Endothelial cell of umbilical vein (primary cell): ENCODE measurements at regions not wholly inside any gene's neighbourhood (a gene's known extent, or its start where the extent isn't known, plus 50 kb on each side); places are given as distances from the start of the nearest gene placed in this dataset.

ENCODE experiments used
- BruUV-seq: library from RNA; stranded (reverse); fragments of 400-500 nt; replicated peaks from 2 replicates; lab custom pipeline; 2021; lab: Mats Ljungman, UMichigan
- CTCF ChIA-PET: fragments of 300-600, 350-600 bp; sonication (Branson Sonifier 250); formaldehyde crosslinking; loops from one replicate; lab custom pipeline; 2021; ENCODE audit warnings: antibody characterized with exemption, inconsistent platforms; lab: Charles Lee
- POLR2A ChIA-PET: fragments of 300-600, 350-600 bp; sonication (Branson Sonifier 250); formaldehyde crosslinking; loops from one replicate; lab custom pipeline; 2021; ENCODE audit warnings: antibody characterized with exemption, inconsistent platforms; lab: Charles Lee
- DNase-seq: peaks from one replicate; pipeline ENCODE4 v3.0.0-alpha.2; 2011; ENCODE audit warnings: low read depth, low spot score
- FAIRE-seq: peaks from 2 replicates; lab custom pipeline; 2011; peaks lifted over from hg19 to GRCh38; lab: Jason Lieb, UNC
- H2AFZ ChIP-seq: 2 replicates; pipeline ENCODE4 v1.6.0; 2012; ENCODE audit warnings: low read depth, low read length, control low read depth, inconsistent platforms
- H3K27ac ChIP-seq: 2 replicates; pipeline ENCODE4 v1.5.1; 2011; ENCODE audit warnings: low read depth, mild to moderate bottlenecking, control low read depth, low read length, moderate library complexity; ENCODE audit not compliant: insufficient read depth
- H3K27me3 ChIP-seq, 2 experiments: 2 replicates each; pipeline versions ENCODE4 v1.6.0 to v1.6.1; 2011; ENCODE audit warnings: low read length in 2 of 2, mixed read lengths in 1 of 2; ENCODE audit not compliant: control insufficient read depth in 2 of 2, insufficient read depth in 2 of 2
- H3K36me3 ChIP-seq, 2 experiments: 2 replicates in 1 of 2; 3 replicates in 1 of 2; pipeline ENCODE4 v1.5.1; 2011; ENCODE audit warnings: low read length in 2 of 2, mild to moderate bottlenecking in 1 of 2, moderate library complexity in 1 of 2; ENCODE audit not compliant: control insufficient read depth in 2 of 2, insufficient read depth in 2 of 2; ENCODE audit errors: extremely low read depth in 1 of 2
- H3K4me1 ChIP-seq: 3 replicates; pipeline ENCODE4 v1.5.1; 2011; ENCODE audit warnings: mild to moderate bottlenecking, low read length; ENCODE audit not compliant: control insufficient read depth, insufficient read depth; ENCODE audit errors: extremely low read depth
- H3K4me2 ChIP-seq: 2 replicates; pipeline ENCODE4 v1.6.1; 2011; ENCODE audit warnings: low read length, control low read depth, mixed read lengths; ENCODE audit not compliant: insufficient read depth
- H3K4me3 ChIP-seq, 3 experiments: fragments of 200-600 bp in 1 of 3; sonication (generic), shearing (Covaris generic) in 1 of 3; replicated peaks in 1 of 3; 2 replicates each; pipeline ENCODE4 v1.5.1; 2011 to 2016; ENCODE audit warnings: control low read depth in 3 of 3, low read length in 3 of 3, mild to moderate bottlenecking in 2 of 3, inconsistent platforms in 1 of 3, low read depth in 1 of 3, moderate library complexity in 1 of 3; ENCODE audit not compliant: insufficient read depth in 1 of 3
- H3K79me2 ChIP-seq: 2 replicates; pipeline ENCODE4 v1.6.0; 2012; ENCODE audit warnings: low read length, inconsistent platforms; ENCODE audit not compliant: control insufficient read depth, insufficient read depth
- H3K9ac ChIP-seq: replicated peaks from 2 replicates; pipeline ENCODE3; 2011; ENCODE audit warnings: low read length, control low read depth; ENCODE audit not compliant: insufficient read depth; ENCODE audit errors: extremely low read depth
- H3K9me1 ChIP-seq: replicated peaks from 3 replicates; pipeline ENCODE4 v1.6.0; 2011; ENCODE audit warnings: mild to moderate bottlenecking, low read length; ENCODE audit not compliant: control insufficient read depth, insufficient read depth; ENCODE audit errors: extremely low read depth
- H3K9me3 ChIP-seq: replicated peaks from 2 replicates; pipeline ENCODE4 v1.5.1; 2012; ENCODE audit warnings: low read length, inconsistent platforms; ENCODE audit not compliant: control insufficient read depth, insufficient read depth
- H4K20me1 ChIP-seq: replicated peaks from 2 replicates; pipeline ENCODE3; 2011; ENCODE audit warnings: mild to moderate bottlenecking, low read length; ENCODE audit not compliant: control insufficient read depth, insufficient read depth; ENCODE audit errors: extremely low read depth
- CTCF ChIP-seq, 2 donors: IDR thresholded peaks; 1 replicate in 1 of 2; 2 replicates in 1 of 2; pipeline ENCODE4 v1.5.1; 2011; ENCODE audit warnings: low read length in 2 of 2, mild to moderate bottlenecking in 2 of 2, moderate library complexity in 2 of 2, control low read depth in 1 of 2, inconsistent platforms in 1 of 2, low read depth in 1 of 2; ENCODE audit not compliant: insufficient read depth in 1 of 2; ENCODE audit errors: extremely low read depth in 1 of 2
- EZH2 ChIP-seq: IDR thresholded peaks from 2 replicates; pipeline ENCODE4 v1.6.1; 2012; ENCODE audit warnings: borderline replicate concordance, low read depth, mild to moderate bottlenecking, moderate library complexity, low read length, inconsistent platforms; ENCODE audit not compliant: severe bottlenecking
- FOS ChIP-seq: IDR thresholded peaks from 2 replicates; pipeline ENCODE4 v1.6.1; 2011; ENCODE audit warnings: mild to moderate bottlenecking, low read length, moderate library complexity, borderline replicate concordance; ENCODE audit not compliant: insufficient read depth
- GATA2 ChIP-seq: IDR thresholded peaks from 2 replicates; pipeline ENCODE4 v1.7.0; 2011; ENCODE audit warnings: low read depth, mild to moderate bottlenecking, moderate library complexity, mixed read lengths, low read length; ENCODE audit not compliant: insufficient read length, insufficient read depth
- JUN ChIP-seq: IDR thresholded peaks from 2 replicates; pipeline ENCODE4 v1.6.1; 2011; ENCODE audit warnings: borderline replicate concordance, low read depth; ENCODE audit not compliant: insufficient read length, insufficient read depth
- MAX ChIP-seq: IDR thresholded peaks from 2 replicates; pipeline ENCODE4 v1.6.1; 2011; ENCODE audit not compliant: insufficient read depth, insufficient read length
- MYC ChIP-seq: IDR thresholded peaks from one replicate; pipeline ENCODE4 v1.6.1; 2011; ENCODE audit warnings: mild to moderate bottlenecking, low read depth, low read length
- POLR2A ChIP-seq: IDR thresholded peaks from 2 replicates; pipeline ENCODE4 v1.6.1; 2012; ENCODE audit warnings: low read depth, mild to moderate bottlenecking, control low read depth, low read length
- POLR2AphosphoS5 ChIP-seq: IDR thresholded peaks from 2 replicates; pipeline ENCODE4 v1.6.1; 2012; ENCODE audit warnings: low read depth, mild to moderate bottlenecking, control low read depth, low read length, moderate library complexity; ENCODE audit not compliant: insufficient read depth
- dilution Hi-C: fragments of 300-500 bp; cut with MboI; formaldehyde crosslinking; loops from one replicate; pipeline ENCODE4 v1.15.0; 2019; ENCODE audit warnings: low sequenced_read_pairs; ENCODE audit not compliant: extremely low pct_ligation_motif_present
- intact Hi-C: fragments of 100-400 bp; cut with micrococcal nuclease; formaldehyde crosslinking; loops from one replicate; pipeline ENCODE4 v1.10.0; 2022

- FAIRE-seq: peak; percentile 46
Observed at GRCh38 chr18:56291294-56291693, 347.1 kb downstream of the TXNL1 start.

More at GRCh38 chr18:56291294-56291693, 347.1 kb downstream of the TXNL1 start:
- dilution Hi-C loops: no loop called here
- Histone ChIP-seq H2AFZ (peak overlapping the region; percentile 51), H3K4me3 (no peak overlapping the region), H3K4me2 (peak overlapping the region; percentile 55), H3K36me3 (no peaks in the 10 kb centered on the region), H3K4me1 (peaks cover 24% of the 10 kb centered on the region), H4K20me1 (no peaks in the 10 kb centered on the region), H3K9me3 (no peaks in the 10 kb centered on the region), H3K9ac (peak overlapping the region; percentile 33), H3K27ac (peak overlapping the region; percentile 46), H3K79me2 (no peaks in the 10 kb centered on the region), H3K27me3 (no peaks in the 10 kb centered on the region), H3K9me1 (no peaks in the 10 kb centered on the region)
- no TSS peak for BruUV-seq
- ChIA-PET CTCF (interaction anchor here (1.3 to 1.6 kb wide), 2 partner anchors 32 to 355 kb away, joined by 3 read pairs; no protein-coding TSS in a partner anchor), POLR2A (no interaction called here)
- TF ChIP-seq MYC (no peak), GATA2 (no peak), EZH2 (no peak), FOS (peak; percentile 45), JUN (no peak), POLR2A (no peak), POLR2AphosphoS5 (peak; percentile 61), MAX (no peak), CTCF (IDR thresholded peaks at IDR 0.05; ENCODE audit: extremely low read depth in 1 of 2, insufficient read depth in 1 of 2, low read depth in 1 of 2, low read length in 2 of 2) (no peak)
- intact Hi-C loops: loop anchor here (1.0 to 10.0 kb wide), 9 partner anchors 40 to 886 kb away; partner anchors contain the start of gene TCF4
- DNase-seq: peak; percentile 83
